Fibroblast of peridontal ligament (primary cell): ENCODE measurements at regions not wholly inside any gene's neighbourhood (a gene's known extent, or its start where the extent isn't known, plus 50 kb on each side); places are given as distances from the start of the nearest gene placed in this dataset.

Experiments
- DNase-seq: peaks from one replicate; pipeline ENCODE4 v3.0.0-alpha.2; 2010; ENCODE audit errors: extremely low read depth

DNA sequence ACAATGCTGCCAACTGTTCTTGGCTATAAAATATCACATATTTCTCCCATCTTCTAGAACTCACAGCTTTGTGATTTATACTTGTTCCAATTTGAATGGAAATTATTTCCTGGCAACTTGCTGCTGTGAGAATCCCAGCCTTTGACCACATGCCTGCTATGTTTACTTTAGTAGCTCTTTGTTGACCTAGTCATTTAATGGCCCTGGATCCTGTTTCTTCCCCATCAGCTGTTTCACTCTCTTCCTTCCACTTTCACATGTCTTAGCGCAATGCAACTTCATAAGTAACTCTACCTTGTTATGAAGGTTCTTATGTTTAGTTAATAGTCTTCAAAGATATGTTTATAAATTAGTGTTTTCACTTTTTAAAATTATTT is 1973.6 kb upstream of the AGA start:
- DNase-seq, result no peak

- DNase-seq, result no peak
Measured at GRCh38 chr4:179417357-179417756, 1975.1 kb upstream of the AGA start.

- no peak for DNase-seq
Measured at GRCh38 chr4:179437962-179438361, 1995.7 kb upstream of the AGA start.

- DNase-seq, result no peak
Measured at GRCh38 chr4:179441596-179441995, 1999.4 kb upstream of the AGA start.

GRCh38 chr4:179447308-179447707 is 2005.1 kb upstream of the AGA start:
- no peak for DNase-seq

GRCh38 chr4:179465131-179465797 is 2023.0 kb upstream of the AGA start:
- DNase-seq, result no peak

DNA sequence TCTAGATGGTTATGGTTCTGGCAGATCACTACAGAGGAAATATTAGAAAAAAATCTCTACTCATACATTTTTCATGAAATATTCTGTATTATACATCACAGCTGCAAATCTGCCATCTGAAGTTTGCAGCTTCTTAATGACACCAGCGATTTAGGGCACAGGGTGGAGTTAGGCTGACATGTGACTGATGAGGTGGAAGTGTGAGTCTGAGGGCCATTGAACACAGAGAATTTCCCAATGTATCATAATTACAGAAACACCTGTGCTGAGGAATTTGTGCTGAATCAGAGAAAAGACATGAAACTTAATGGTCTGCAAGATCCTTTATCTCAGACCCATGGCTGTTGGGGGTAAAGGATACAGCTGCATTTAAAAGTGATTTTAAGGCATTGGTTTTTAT is 2025.6 kb upstream of the AGA start:
- no peak for DNase-seq

DNA sequence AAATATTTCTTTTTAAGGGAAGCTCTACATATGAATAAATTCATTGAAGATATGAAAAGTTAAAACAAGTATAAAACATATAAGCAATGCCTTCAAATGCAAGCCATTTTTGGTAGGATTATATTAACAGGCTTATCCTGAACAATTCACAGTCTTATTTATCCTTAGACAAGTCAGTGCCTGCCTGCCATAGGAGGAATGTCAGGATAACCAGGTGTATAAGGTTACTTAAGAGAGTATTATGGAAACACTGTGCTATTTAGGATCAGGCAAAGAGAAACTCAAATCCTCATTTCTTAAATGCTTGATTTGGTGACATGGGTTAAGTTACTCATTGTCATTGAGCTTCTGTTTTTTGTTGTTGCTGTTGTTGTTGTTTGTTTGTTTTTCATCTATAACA is 2029.9 kb upstream of the AGA start:
- no peak for DNase-seq

GRCh38 chr4:179478608-179479007 is 2036.4 kb upstream of the AGA start:
- DNase-seq, result no peak

GRCh38 chr4:179485781-179486180 is 2043.5 kb upstream of the AGA start:
- no peak for DNase-seq

GRCh38 chr4:179486570-179487335 is 2044.5 kb upstream of the AGA start:
- DNase-seq, result no peak

DNA sequence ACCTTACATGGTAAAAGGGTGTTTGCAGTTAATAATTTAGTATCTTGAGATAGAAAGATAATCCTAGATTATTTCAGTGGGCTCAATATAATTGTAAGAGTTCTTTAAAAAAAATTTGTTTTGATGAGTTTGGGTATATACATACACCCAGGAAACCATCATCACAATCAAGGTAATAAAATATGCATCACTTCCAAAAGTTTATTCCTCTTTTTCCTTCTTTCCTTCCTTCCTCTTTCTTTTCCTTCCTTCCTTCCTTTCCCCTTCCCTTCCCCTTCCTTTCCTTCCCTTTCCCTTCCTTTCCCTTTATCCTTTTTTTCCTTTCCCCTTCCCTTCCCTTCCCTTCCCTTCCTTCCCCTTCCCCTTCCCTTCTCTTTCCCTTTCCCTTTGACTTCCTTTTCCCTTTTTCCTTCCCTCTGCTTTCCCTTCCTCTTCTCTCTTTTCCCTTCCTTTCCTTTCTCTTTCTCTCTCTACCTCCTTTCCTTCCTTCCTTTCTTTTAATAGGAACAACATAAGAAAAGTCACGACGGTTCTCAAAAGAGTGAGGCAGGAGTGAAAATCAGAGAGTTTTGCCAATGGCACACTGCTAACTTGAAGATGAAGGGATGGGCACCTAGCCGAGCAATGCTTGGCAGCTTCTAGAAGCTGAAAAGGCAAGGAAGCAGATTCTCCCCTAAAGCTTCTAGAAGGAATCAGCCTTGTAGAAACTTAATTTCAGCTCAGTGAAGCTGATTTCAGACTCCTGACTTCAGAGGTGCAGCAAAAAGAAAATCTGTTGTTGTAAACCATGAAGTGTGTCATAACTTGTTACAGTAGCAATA is 2050.2 kb upstream of the AGA start:
- DNase-seq, result no peak

- DNase-seq, result no peak
Measured at GRCh38 chr4:179503976-179504375, 2061.7 kb upstream of the AGA start.

- no peak for DNase-seq
Measured at GRCh38 chr4:179509489-179509888, 2067.3 kb upstream of the AGA start.

DNA sequence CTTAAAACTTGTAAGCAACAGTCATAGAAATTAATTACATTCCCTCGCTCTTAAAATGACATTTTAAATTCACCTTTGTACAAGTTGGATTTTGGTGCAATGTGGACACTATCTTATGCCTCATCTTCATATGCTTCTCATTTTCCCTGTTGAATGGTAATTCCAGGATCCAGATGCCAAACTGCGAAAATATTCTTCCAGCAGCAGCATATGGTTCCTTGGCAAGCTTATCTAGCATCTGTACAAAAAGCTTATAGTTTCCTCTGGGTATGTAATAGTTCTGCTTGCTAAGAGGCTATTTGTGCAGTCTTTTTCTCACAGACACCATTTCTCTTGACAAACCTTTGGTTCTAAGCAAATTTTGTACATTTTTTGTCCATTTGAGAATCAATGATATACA is 2079.7 kb upstream of the AGA start:
- no peak for DNase-seq

DNA sequence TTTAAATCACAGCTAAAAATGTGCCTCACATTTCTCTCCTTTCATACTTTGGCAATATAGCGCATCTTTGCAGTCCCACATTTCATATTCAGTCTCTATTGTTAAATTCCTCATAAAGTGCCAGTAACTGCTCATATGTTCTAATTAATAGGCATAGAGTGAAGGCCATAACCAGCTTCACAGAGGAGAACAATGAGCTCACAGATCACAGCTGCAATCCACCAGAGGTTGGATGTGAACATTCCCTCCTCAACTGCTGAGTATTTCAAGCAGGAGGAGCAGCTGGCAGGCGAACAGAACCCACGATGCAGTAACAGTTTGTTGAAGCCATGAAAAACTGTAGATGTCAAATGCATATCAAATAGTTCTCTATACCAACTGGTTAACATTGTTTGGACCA is 2088.7 kb upstream of the AGA start:
- DNase-seq, result no peak

DNA sequence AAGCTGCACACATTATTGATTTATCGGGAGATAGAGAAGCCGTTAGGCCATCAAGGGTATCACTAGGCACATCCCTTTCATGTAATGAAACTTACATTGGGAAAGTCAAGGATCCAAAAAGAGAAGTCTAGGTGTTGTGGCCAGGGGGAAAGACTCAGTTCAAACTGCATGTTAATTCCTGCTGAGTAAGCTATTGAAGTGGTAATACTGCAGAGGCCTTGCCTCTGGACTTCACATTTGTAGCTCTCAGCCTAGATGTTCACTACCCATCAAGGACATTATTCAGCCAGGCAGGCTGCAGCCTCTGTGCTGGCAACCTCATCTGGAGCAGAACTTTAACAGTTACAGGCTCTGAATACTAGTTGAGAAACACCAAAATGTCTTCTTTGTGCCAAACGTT is 2094.5 kb upstream of the AGA start:
- no peak for DNase-seq

- no peak for DNase-seq
Measured at GRCh38 chr4:179539641-179540040, 2097.4 kb upstream of the AGA start.

- DNase-seq, result no peak
Measured at GRCh38 chr4:179543771-179544170, 2101.5 kb upstream of the AGA start.

- DNase-seq, result no peak
Measured at GRCh38 chr4:179544496-179544895, 2102.3 kb upstream of the AGA start.

- no peak for DNase-seq
Measured at GRCh38 chr4:179552131-179552530, 2109.9 kb upstream of the AGA start.

DNA sequence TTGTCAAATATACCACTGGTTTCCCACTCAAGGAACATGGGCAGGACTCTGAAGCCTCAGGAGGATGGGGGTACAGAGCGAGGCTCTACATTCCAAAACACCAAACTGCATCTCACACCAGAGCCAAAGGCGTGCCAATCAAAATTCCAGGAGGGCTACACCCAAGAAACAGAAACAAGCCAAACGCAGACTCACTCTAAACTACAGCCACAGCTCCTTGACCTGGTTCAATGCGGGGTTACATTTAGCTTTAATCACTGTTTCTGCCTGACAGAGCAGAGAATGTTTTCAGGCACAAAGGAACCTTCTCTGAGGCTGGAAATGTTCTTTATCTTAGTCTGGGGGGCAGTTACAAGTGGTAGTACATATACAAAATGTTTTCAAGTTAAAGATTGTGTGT is 2121.5 kb upstream of the AGA start:
- no peak for DNase-seq

DNA sequence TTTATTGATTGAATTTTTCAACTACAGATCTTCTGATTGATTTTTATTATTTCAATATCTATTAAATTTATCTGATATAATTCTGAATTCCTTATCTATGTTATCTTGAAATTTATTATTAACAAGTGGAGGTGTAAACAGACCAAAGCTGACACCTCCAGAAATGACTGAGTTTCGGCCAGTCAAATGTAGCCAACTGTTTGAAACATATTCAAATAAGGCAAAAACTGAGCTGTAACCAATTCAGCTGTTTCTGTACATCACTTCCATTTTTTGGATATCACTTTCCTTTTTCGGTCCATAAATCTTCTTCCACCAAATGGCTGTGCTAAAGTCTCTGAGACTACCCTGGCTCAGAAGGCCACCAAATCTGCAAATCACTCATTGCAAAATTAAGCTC is 2127.3 kb upstream of the AGA start:
- DNase-seq, result no peak
